ENCODE measurements at regions not wholly inside any gene's neighbourhood (a gene's known extent, or its start where the extent isn't known, plus 50 kb on each side); places are given as distances from the start of the nearest gene placed in this dataset.

- Histone ChIP-seq H3K4me2 (ENCODE audit: low read length) (no peak overlapping the region), H3K27ac (ENCODE audit: low read length) (no peak overlapping the region), H3K4me3 (ENCODE audit: low read length) (no peak overlapping the region), H3K4me1 (ENCODE audit: low read length) (peaks cover 8% of the 10 kb centered on the region), H2AFZ (ENCODE audit: low read depth, low read length) (peak overlapping the region; percentile 22), H3K27me3 (ENCODE audit: low read depth, low read length) (no peaks in the 10 kb centered on the region), H3K9me3 (ENCODE audit: insufficient read depth, low read length) (no peaks in the 10 kb centered on the region), H3K79me2 (ENCODE audit: low read length) (no peaks in the 10 kb centered on the region), H3K9ac (ENCODE audit: low read length) (no peak overlapping the region), H3K36me3 (replicated peaks; ENCODE audit: low read depth, low read length) (no peaks in the 10 kb centered on the region), H4K20me1 (ENCODE audit: insufficient read depth, low read length) (no peaks in the 10 kb centered on the region)
- TF ChIP-seq CTCF (IDR thresholded peaks at IDR 0.05; ENCODE audit: low read depth, low read length), result no peak
- TF ChIP-seq EZH2phosphoT487 (IDR thresholded peaks at IDR 0.05; ENCODE audit: low read depth), result no peak
These were observed 274.9 kb upstream of the FANCL start for GRCh38 chr2:58515827-58516573.

GRCh38 chr2:58514252-58514651 is 273.1 kb upstream of the FANCL start:
- Histone ChIP-seq H3K4me1 (ENCODE audit: low read length) (peaks cover 8% of the 10 kb centered on the region), H3K79me2 (ENCODE audit: low read length) (no peaks in the 10 kb centered on the region), H4K20me1 (ENCODE audit: insufficient read depth, low read length) (no peaks in the 10 kb centered on the region), H3K9me3 (ENCODE audit: insufficient read depth, low read length) (no peaks in the 10 kb centered on the region), H3K9ac (ENCODE audit: low read length) (no peak overlapping the region), H3K36me3 (replicated peaks; ENCODE audit: low read depth, low read length) (no peaks in the 10 kb centered on the region), H3K4me2 (ENCODE audit: low read length) (no peak overlapping the region), H3K27ac (ENCODE audit: low read length) (no peak overlapping the region), H3K4me3 (ENCODE audit: low read length) (no peak overlapping the region), H2AFZ (ENCODE audit: low read depth, low read length) (no peak overlapping the region), H3K27me3 (ENCODE audit: low read depth, low read length) (no peaks in the 10 kb centered on the region)
- TF ChIP-seq CTCF (IDR thresholded peaks at IDR 0.05; ENCODE audit: low read depth, low read length) (no peak), EZH2phosphoT487 (IDR thresholded peaks at IDR 0.05; ENCODE audit: low read depth) (no peak)

- Histone ChIP-seq H4K20me1 (ENCODE audit: insufficient read depth, low read length) (no peaks in the 10 kb centered on the region), H3K4me1 (ENCODE audit: low read length) (peaks cover 8% of the 10 kb centered on the region), H3K27me3 (ENCODE audit: low read depth, low read length) (no peaks in the 10 kb centered on the region), H3K9me3 (ENCODE audit: insufficient read depth, low read length) (no peaks in the 10 kb centered on the region), H2AFZ (ENCODE audit: low read depth, low read length) (no peak overlapping the region), H3K4me2 (ENCODE audit: low read length) (no peak overlapping the region), H3K36me3 (replicated peaks; ENCODE audit: low read depth, low read length) (no peaks in the 10 kb centered on the region), H3K79me2 (ENCODE audit: low read length) (no peaks in the 10 kb centered on the region), H3K4me3 (ENCODE audit: low read length) (no peak overlapping the region), H3K27ac (ENCODE audit: low read length) (no peak overlapping the region), H3K9ac (ENCODE audit: low read length) (no peak overlapping the region)
- TF ChIP-seq CTCF (IDR thresholded peaks at IDR 0.05; ENCODE audit: low read depth, low read length) (no peak), EZH2phosphoT487 (IDR thresholded peaks at IDR 0.05; ENCODE audit: low read depth) (no peak)
These were observed 271.8 kb upstream of the FANCL start for GRCh38 chr2:58512878-58513277.

- Histone ChIP-seq H3K4me1 (ENCODE audit: low read length) (no peaks in the 10 kb centered on the region), H3K4me2 (ENCODE audit: low read length) (no peak overlapping the region), H3K9ac (ENCODE audit: low read length) (no peak overlapping the region), H3K79me2 (ENCODE audit: low read length) (no peaks in the 10 kb centered on the region), H4K20me1 (ENCODE audit: insufficient read depth, low read length) (no peaks in the 10 kb centered on the region), H3K27me3 (ENCODE audit: low read depth, low read length) (no peaks in the 10 kb centered on the region), H3K9me3 (ENCODE audit: insufficient read depth, low read length) (no peaks in the 10 kb centered on the region), H3K27ac (ENCODE audit: low read length) (no peak overlapping the region), H3K4me3 (ENCODE audit: low read length) (no peak overlapping the region), H2AFZ (ENCODE audit: low read depth, low read length) (no peak overlapping the region), H3K36me3 (replicated peaks; ENCODE audit: low read depth, low read length) (no peaks in the 10 kb centered on the region)
- TF ChIP-seq CTCF (IDR thresholded peaks at IDR 0.05; ENCODE audit: low read depth, low read length), result no peak
- TF ChIP-seq EZH2phosphoT487 (IDR thresholded peaks at IDR 0.05; ENCODE audit: low read depth), result no peak
These were observed 266.9 kb upstream of the FANCL start for GRCh38 chr2:58508006-58508405.

Measured in OCI-LY3 (cell line).